ENCODE measurements at regions not wholly inside any gene's neighbourhood (a gene's known extent, or its start where the extent isn't known, plus 50 kb on each side); places are given as distances from the start of the nearest gene placed in this dataset.
"Not testable (repeated sequence)": the region's sequence is repeated elsewhere in the genome, so short reads cannot be mapped to it uniquely, and the experiment has no call there.

- no peak for DNase-seq
- intact Hi-C loops (cut with DNase I, micrococcal nuclease): loop anchor here (2.0 to 10.0 kb wide), 2 partner anchors 143 to 145 kb away; no protein-coding TSS in a partner anchor
- no peak for ATAC-seq
Observed at GRCh38 chr9:759983-760736, 81.3 kb upstream of the DMRT1 start.

DNA sequence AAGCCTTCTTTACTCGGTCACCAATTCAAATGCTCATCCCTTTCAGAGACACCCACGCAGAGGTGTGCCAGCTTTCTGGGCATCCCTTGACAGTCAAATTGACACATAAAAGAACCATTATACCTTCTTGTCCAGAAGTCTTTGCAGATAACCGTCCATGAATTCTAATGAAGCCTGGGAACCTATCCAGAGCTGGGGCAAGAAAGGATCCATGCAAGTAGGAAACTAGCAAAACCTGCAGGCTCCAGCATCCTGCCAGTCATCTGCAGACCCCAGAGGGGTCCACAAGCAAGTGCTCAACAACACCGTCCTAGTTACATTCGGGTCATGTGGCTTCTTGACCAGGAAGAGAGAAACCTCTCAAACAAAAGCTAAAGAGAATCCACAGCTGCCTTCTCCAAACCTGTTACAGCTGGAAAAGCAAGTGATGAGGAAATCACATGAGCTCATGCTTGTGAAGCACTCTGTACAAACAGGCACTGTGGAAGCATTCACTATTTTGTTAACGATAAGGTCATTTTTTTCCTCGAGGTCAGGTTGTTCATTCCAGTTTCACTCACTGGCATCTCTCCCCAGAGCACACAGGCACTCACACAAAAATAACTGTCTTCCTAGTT, 80.2 kb upstream of the DMRT1 start:
- DNase-seq (no peak), ATAC-seq (no peak)
- intact Hi-C loops (cut with DNase I, micrococcal nuclease): loop anchor here (2.0 to 10.0 kb wide), 2 partner anchors 144 to 146 kb away; no protein-coding TSS in a partner anchor

GRCh38 chr9:761793-762560, 79.5 kb upstream of the DMRT1 start:
- intact Hi-C loops (cut with DNase I, micrococcal nuclease): loop anchor here (2.0 to 10.0 kb wide), 2 partner anchors 145 to 147 kb away; no protein-coding TSS in a partner anchor
- DNase-seq (no peak), ATAC-seq (no peak)

GRCh38 chr9:763692-764091, 77.8 kb upstream of the DMRT1 start:
- ATAC-seq (no peak), DNase-seq (no peak)
- intact Hi-C loops (cut with DNase I, micrococcal nuclease): loop anchor here in 1 of 2 donors (10.0 kb wide), 1 partner anchor 149 kb away; no protein-coding TSS in a partner anchor

DNA sequence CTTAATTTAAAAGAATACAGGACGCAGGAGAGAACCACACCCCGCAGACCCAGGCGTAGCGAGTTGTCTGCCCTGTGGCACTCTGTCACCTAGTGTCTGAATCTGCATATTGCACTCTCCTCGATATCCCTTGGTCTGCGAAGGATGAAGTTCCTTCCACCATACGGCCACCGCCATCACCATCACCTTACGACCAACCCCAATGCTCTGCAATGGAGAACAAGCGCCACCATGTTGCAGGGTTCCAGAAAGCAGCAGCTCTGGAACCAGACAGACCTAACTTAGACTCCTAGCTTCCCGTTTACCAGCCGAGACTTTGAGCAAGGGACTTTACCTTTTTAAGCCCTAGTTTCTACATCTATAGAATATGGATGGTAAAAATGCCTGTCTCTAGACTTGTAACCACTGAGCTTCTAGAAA, 77.4 kb upstream of the DMRT1 start:
- DNase-seq (peak; percentile 69 to 71), ATAC-seq (peak; percentile 100)
- intact Hi-C loops (cut with DNase I, micrococcal nuclease): loop anchor here in 1 of 2 donors (10.0 kb wide), 1 partner anchor 149 kb away; no protein-coding TSS in a partner anchor

DNA sequence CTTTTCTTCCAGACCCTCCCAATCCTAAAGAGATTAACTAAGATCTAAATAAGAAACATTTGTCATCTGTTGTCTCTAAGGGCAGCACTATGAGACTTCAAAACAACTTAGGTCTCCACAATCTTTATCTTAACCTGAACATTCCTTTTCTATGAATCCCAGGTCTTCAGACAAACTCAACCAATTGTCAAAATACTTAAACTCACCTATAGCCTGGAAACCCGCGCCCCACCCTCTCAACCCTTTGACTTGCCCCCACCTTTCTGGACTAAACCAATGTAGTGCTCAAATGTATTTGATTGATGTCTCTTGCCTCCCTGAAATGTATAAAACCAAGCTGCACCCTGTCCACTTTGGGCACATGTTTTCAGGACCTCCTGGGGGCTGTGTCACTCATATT, 76.5 kb upstream of the DMRT1 start:
- ATAC-seq (no peak), DNase-seq (no peak)
- intact Hi-C loops (cut with DNase I, micrococcal nuclease): loop anchor here in 1 of 2 donors (10.0 kb wide), 1 partner anchor 150 kb away; no protein-coding TSS in a partner anchor

DNA sequence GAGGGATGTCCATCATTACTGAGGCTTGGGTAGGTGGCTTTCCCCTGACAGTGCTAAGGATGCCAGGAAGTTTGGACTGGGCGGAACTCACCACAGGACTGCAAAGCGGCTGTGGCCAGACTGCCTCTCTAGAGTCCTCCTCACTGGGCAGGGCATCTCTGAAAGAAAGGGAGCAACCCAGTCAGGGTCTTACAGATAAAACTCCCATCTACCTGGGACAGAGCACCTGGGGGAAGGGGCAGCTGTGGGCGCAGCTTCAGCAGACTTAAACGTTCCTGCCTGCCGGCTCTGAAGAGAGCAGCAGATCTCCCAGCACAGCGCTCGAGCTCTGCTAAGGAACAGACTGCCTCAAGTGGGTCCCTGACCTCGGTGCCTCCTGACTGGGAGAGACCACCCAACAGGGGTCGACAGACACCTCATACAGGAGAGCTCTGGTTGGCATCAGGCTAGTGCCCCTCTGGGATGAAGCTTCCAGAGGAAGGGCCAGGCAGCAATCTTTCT, 74.4 kb upstream of the DMRT1 start:
- not testable (repeated sequence) for ATAC-seq, DNase-seq
- intact Hi-C loops (cut with DNase I, micrococcal nuclease): loop anchor here in 1 of 2 donors (10.0 kb wide), 1 partner anchor 152 kb away; no protein-coding TSS in a partner anchor

GRCh38 chr9:776086-776485, 65.4 kb upstream of the DMRT1 start:
- ATAC-seq: no peak
- DNase-seq: no peak
- intact Hi-C loops (cut with DNase I, micrococcal nuclease): no loop called here

- intact Hi-C loops (cut with DNase I, micrococcal nuclease): no loop called here
- DNase-seq: no peak
- ATAC-seq: no peak
Observed at GRCh38 chr9:777978-778377, 63.5 kb upstream of the DMRT1 start.

DNA sequence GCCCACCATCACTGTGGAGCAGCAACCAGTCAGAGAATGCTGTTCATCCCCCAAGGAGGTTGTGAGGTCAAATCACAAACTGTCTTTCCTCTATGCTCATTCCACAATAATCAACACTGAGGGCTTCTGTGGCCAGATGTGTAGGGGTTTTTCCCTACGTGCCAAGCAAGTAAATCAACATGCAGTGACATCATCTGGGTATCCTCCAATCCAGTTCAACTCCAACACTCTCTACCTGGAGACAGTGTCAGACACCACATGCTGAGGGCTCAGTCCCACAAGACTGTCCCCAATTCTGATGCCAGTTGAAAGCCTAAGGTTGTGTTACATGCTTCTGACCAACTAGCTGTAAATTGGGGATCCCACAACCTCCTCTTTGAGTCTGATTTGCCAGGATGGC, 57.3 kb upstream of the DMRT1 start:
- intact Hi-C loops (cut with DNase I, micrococcal nuclease): no loop called here
- DNase-seq: no peak
- no peak for ATAC-seq

DNA sequence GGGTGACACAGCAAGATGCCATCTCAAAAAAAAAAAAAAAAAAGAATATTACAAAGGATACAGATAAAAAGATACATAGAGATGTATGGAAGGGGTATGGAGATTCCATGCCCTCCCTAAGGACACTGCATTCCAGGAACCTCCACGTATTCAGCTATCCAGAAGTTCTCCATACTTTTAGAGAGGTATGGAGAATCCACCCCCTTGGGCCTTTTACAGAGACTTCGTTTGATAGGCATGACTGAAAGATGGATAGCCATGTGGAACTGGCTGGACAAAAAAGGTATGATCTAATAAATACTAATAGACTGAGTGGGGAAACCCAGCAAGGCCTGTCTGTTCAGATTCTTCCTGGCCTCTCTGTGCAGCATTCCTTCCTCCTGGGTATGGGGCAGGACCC, 56.6 kb upstream of the DMRT1 start:
- DNase-seq (no peak), ATAC-seq (no peak)
- intact Hi-C loops (cut with DNase I, micrococcal nuclease): no loop called here

DNA sequence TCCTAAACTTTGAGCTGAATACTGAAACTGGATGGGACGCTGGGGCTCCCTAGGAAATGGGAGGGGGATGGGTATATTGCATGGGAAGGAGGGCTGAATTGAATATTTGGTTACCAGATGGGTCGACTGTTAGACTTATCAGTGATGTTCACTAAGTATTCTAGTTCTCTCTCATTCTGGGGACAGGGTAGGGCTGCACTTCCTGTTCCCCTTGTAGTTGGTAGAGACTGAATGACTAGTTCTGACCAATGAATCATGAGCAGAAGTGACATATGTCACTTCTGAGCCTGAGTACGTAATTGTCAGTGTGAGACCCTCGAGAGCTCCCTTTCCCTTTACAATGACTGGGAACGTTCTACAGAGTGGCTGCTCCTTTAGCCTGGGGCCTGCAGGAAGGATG, 55.5 kb upstream of the DMRT1 start:
- ATAC-seq (no peak), DNase-seq (no peak)
- intact Hi-C loops (cut with DNase I, micrococcal nuclease): no loop called here

DNA sequence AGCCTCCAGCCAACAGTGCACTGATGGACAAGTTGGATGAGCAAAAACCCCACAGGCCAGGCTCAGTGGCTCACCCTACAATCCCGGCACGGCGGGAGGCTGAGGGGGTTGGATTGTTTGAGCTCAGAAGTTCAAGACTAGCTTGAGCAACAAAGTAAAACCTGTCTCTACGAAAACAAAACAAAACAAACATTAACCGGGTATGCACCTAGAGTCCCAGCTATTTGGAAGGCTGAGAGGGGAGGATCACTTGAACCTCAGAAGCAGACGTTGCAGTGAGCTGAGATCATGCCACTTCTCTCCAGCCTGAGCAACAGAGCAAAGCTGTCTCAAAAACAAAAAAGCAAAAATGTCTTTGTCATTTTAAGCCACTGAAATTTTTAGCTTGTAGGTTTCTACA, 55.1 kb upstream of the DMRT1 start:
- DNase-seq (no peak), ATAC-seq (no peak)
- intact Hi-C loops (cut with DNase I, micrococcal nuclease): no loop called here

GRCh38 chr9:788777-789176, 52.7 kb upstream of the DMRT1 start:
- ATAC-seq (no peak), DNase-seq (no peak)
- intact Hi-C loops (cut with DNase I, micrococcal nuclease): no loop called here

Measured in left colon (tissue), 2 donors.